Natural killer cell (primary cell): ENCODE measurements at regions not wholly inside any gene's neighbourhood (a gene's known extent, or its start where the extent isn't known, plus 50 kb on each side); places are given as distances from the start of the nearest gene placed in this dataset.

ENCODE experiments used
- ATAC-seq, 3 donors: fragments of 150-1000 bp in 2 of 3; fragments of 200-7000 bp in 1 of 3; cut with Tn5 transposase; 1 replicate in 1 of 3; 2 replicates in 2 of 3; pipeline ENCODE4 v1.10.0; 2021; ENCODE audit warnings: mild to moderate bottlenecking in 2 of 3, moderate library complexity in 2 of 3
- DNase-seq, 2 donors: peaks; one replicate each; pipeline versions ENCODE4 v3.0.0 to v3.0.0-alpha.2; 2013 to 2021; ENCODE audit warnings: mixed read lengths in 1 of 2
- H3K27ac ChIP-seq: one replicate; pipeline ENCODE4 v1.5.1; 2013; ENCODE audit warnings: mild to moderate bottlenecking, low read length
- H3K27me3 ChIP-seq: one replicate; pipeline ENCODE4 v1.6.1; 2013; ENCODE audit warnings: low read length; ENCODE audit not compliant: control insufficient read depth, insufficient read depth
- H3K36me3 ChIP-seq: one replicate; pipeline ENCODE4 v1.6.1; 2013; ENCODE audit warnings: low read length; ENCODE audit not compliant: control insufficient read depth, insufficient read depth
- H3K4me1 ChIP-seq: one replicate; pipeline ENCODE4 v1.6.1; 2013; ENCODE audit warnings: low read length; ENCODE audit not compliant: control insufficient read depth, insufficient read depth
- H3K4me3 ChIP-seq: one replicate; pipeline ENCODE4 v1.5.1; 2013; ENCODE audit warnings: low read length
- H3K9me3 ChIP-seq: one replicate; pipeline ENCODE4 v1.6.1; 2013; ENCODE audit warnings: low read length; ENCODE audit not compliant: control insufficient read depth, insufficient read depth
- H3K27ac Mint-ChIP-seq, 2 donors: one replicate each; pipeline ENCODE4 v1.8.0; 2022; ENCODE audit warnings: mild to moderate bottlenecking in 2 of 2, mixed read lengths in 2 of 2, moderate library complexity in 1 of 2
- H3K27me3 Mint-ChIP-seq, 2 donors: one replicate each; pipeline ENCODE4 v1.8.0; 2022; ENCODE audit warnings: low read depth in 2 of 2, mixed read lengths in 2 of 2
- H3K36me3 Mint-ChIP-seq: one replicate; pipeline ENCODE4 v1.8.0; 2022; ENCODE audit warnings: mixed read lengths
- H3K4me1 Mint-ChIP-seq, 2 donors: one replicate each; pipeline ENCODE4 v1.8.0; 2022; ENCODE audit warnings: mixed read lengths in 2 of 2
- H3K4me3 Mint-ChIP-seq: one replicate; pipeline ENCODE4 v1.8.0; 2022; ENCODE audit warnings: mild to moderate bottlenecking, moderate library complexity, mixed read lengths
- H3K9me3 Mint-ChIP-seq, 2 donors: one replicate each; pipeline ENCODE4 v1.8.0; 2022; ENCODE audit warnings: mixed read lengths in 2 of 2
- CTCF ChIP-seq: fragments of 200-600 bp; IDR thresholded peaks from one replicate; pipeline ENCODE4 v1.8.0; 2022; ENCODE audit warnings: antibody characterized with exemption
- WGBS: methylation state at CpG from one replicate; pipeline ENCODE4 v1.1.7; 2013; ENCODE audit warnings: missing lambda C conversion rate; ENCODE audit not compliant: insufficient coverage; 5-methylcytosine and 5-hydroxymethylcytosine counted together
- intact Hi-C: fragments of 100-400 bp; cut with micrococcal nuclease; formaldehyde crosslinking; loops from one replicate; pipeline ENCODE4 v1.14.2; 2022

- intact Hi-C loops, result no loop called here
- ATAC-seq, result no peak
- H3K4me3 ChIP-seq, result no peak overlapping the region
- Mint-ChIP-seq H3K27me3 (peaks cover 29 to 55% of the 10 kb centered on the region in 2 donors), H3K36me3 (no peaks in the 10 kb centered on the region), H3K4me1 (no peaks in the 10 kb centered on the region), H3K9me3 (no peaks in the 10 kb centered on the region), H3K4me3 (no peak overlapping the region), H3K27ac (no peak overlapping the region)
- no peak for TF ChIP-seq CTCF
- no peaks in the 10 kb centered on the region for H3K27me3 ChIP-seq
- H3K4me1 ChIP-seq, result no peaks in the 10 kb centered on the region
- no peaks in the 10 kb centered on the region for H3K36me3 ChIP-seq
- DNase-seq, result no peak
- H3K27ac ChIP-seq, result no peak overlapping the region
- WGBS, result 60% methylated on average over 3 of the region's 3 CpGs
- H3K9me3 ChIP-seq, result no peaks in the 10 kb centered on the region
Observed at GRCh38 chr18:45365835-45366234, 249.4 kb upstream of the SLC14A2 start.

GRCh38 chr18:45370255-45371010, 244.8 kb upstream of the SLC14A2 start:
- H3K27ac Mint-ChIP-seq, result no peak overlapping the region
- Histone ChIP-seq H3K27me3 (no peaks in the 10 kb centered on the region), H3K4me1 (no peaks in the 10 kb centered on the region), H3K36me3 (no peaks in the 10 kb centered on the region), H3K27ac (no peak overlapping the region), H3K9me3 (no peaks in the 10 kb centered on the region), H3K4me3 (no peak overlapping the region)
- ATAC-seq (no peak), DNase-seq (no peak)
- no peak overlapping the region for H3K4me3 Mint-ChIP-seq
- H3K9me3 Mint-ChIP-seq, result no peaks in the 10 kb centered on the region
- H3K27me3 Mint-ChIP-seq, result peaks cover 18 to 37% of the 10 kb centered on the region in 2 donors
- intact Hi-C loops, result no loop called here
- no peak for TF ChIP-seq CTCF
- 64% methylated on average over 14 of the region's 14 CpGs for WGBS
- H3K36me3 Mint-ChIP-seq, result no peaks in the 10 kb centered on the region
- no peaks in the 10 kb centered on the region for H3K4me1 Mint-ChIP-seq

- Histone ChIP-seq H3K4me3 (no peak overlapping the region), H3K36me3 (no peaks in the 10 kb centered on the region), H3K9me3 (no peaks in the 10 kb centered on the region), H3K4me1 (no peaks in the 10 kb centered on the region), H3K27me3 (no peaks in the 10 kb centered on the region), H3K27ac (no peak overlapping the region)
- WGBS, result 24% methylated on average over 3 of the region's 3 CpGs
- Mint-ChIP-seq H3K27ac (no peak overlapping the region), H3K4me1 (no peaks in the 10 kb centered on the region), H3K27me3 (peaks cover 25 to 32% of the 10 kb centered on the region in 2 donors), H3K4me3 (no peak overlapping the region), H3K36me3 (no peaks in the 10 kb centered on the region), H3K9me3 (no peaks in the 10 kb centered on the region)
- no peak for TF ChIP-seq CTCF
- intact Hi-C loops, result no loop called here
- ATAC-seq (no peak), DNase-seq (no peak)
Observed at GRCh38 chr18:45373286-45373880, 241.9 kb upstream of the SLC14A2 start.

GRCh38 chr18:45374236-45374635, 241.0 kb upstream of the SLC14A2 start:
- Mint-ChIP-seq H3K4me3 (no peak overlapping the region), H3K27me3 (peaks cover 22 to 28% of the 10 kb centered on the region in 2 donors), H3K4me1 (no peaks in the 10 kb centered on the region), H3K27ac (no peak overlapping the region), H3K9me3 (no peaks in the 10 kb centered on the region), H3K36me3 (no peaks in the 10 kb centered on the region)
- Histone ChIP-seq H3K36me3 (no peaks in the 10 kb centered on the region), H3K4me3 (no peak overlapping the region), H3K4me1 (no peaks in the 10 kb centered on the region), H3K27ac (no peak overlapping the region), H3K27me3 (no peaks in the 10 kb centered on the region), H3K9me3 (no peaks in the 10 kb centered on the region)
- no peak for ATAC-seq
- DNase-seq, result no peak
- intact Hi-C loops, result no loop called here
- no peak for TF ChIP-seq CTCF
